Osteoblast (primary cell): ENCODE measurements at regions not wholly inside any gene's neighbourhood (a gene's known extent, or its start where the extent isn't known, plus 50 kb on each side); places are given as distances from the start of the nearest gene placed in this dataset.

Experiments used
- DNase-seq: peaks from one replicate; pipeline ENCODE4 v3.0.0; 2011; ENCODE audit warnings: low spot score, mixed read lengths; ENCODE audit not compliant: insufficient read length; ENCODE audit errors: missing footprints
- H2AFZ ChIP-seq: 2 replicates; pipeline ENCODE4 v1.6.0; 2011; ENCODE audit warnings: mild to moderate bottlenecking, low read length
- H3K27ac ChIP-seq: 2 replicates; pipeline ENCODE4 v1.5.1; 2011; ENCODE audit warnings: mild to moderate bottlenecking, low read depth, low read length, moderate library complexity
- H3K27me3 ChIP-seq: 2 replicates; pipeline ENCODE4 v1.6.0; 2012; ENCODE audit warnings: mild to moderate bottlenecking, control low read depth, inconsistent platforms, low read length, moderate library complexity; ENCODE audit not compliant: insufficient read depth
- H3K36me3 ChIP-seq: 2 replicates; pipeline ENCODE4 v1.5.1; 2011; ENCODE audit warnings: mild to moderate bottlenecking, low read length, control low read depth, moderate library complexity; ENCODE audit not compliant: insufficient read depth
- H3K4me1 ChIP-seq: 2 replicates; pipeline ENCODE4 v1.5.1; 2011; ENCODE audit warnings: mild to moderate bottlenecking, low read length, control low read depth, moderate library complexity; ENCODE audit not compliant: insufficient read depth
- H3K4me2 ChIP-seq: 2 replicates; pipeline ENCODE4 v1.6.0; 2011; ENCODE audit warnings: mild to moderate bottlenecking, low read length; ENCODE audit not compliant: insufficient read depth
- H3K4me3 ChIP-seq: fragments of 200-600 bp; sonication (generic); 3 replicates; pipeline ENCODE4 v1.5.1; 2012; ENCODE audit warnings: mild to moderate bottlenecking, low read length, inconsistent platforms; ENCODE audit not compliant: insufficient read depth
- H3K79me2 ChIP-seq: 2 replicates; pipeline ENCODE4 v1.6.0; 2012; ENCODE audit warnings: mild to moderate bottlenecking, low read length, control low read depth, inconsistent platforms; ENCODE audit not compliant: insufficient read depth
- H3K9me3 ChIP-seq: 2 replicates; pipeline ENCODE4 v1.5.1; 2011; ENCODE audit warnings: low read depth, low read length, control low read depth
- H4K20me1 ChIP-seq: 2 replicates; pipeline ENCODE4 v1.6.0; 2012; ENCODE audit warnings: mild to moderate bottlenecking, low read length, control low read depth; ENCODE audit not compliant: insufficient read depth
- CTCF ChIP-seq: IDR thresholded peaks from 2 replicates; pipeline ENCODE4 v1.5.1; 2011; ENCODE audit warnings: mild to moderate bottlenecking, low read depth, low read length, moderate library complexity; ENCODE audit errors: extremely low read depth

GRCh38 chr11:28675183-28675582 is 567.0 kb downstream of the METTL15 start:
- DNase-seq = no peak
- H3K79me2 ChIP-seq = no peaks in the 10 kb centered on the region
- peaks cover 3% of the 10 kb centered on the region for H3K4me1 ChIP-seq
- no peaks in the 10 kb centered on the region for H3K36me3 ChIP-seq
- no peak overlapping the region for H2AFZ ChIP-seq
- no peak overlapping the region for H3K4me3 ChIP-seq
- no peaks in the 10 kb centered on the region for H3K27me3 ChIP-seq
- H3K4me2 ChIP-seq = no peak overlapping the region
- H4K20me1 ChIP-seq = no peaks in the 10 kb centered on the region
- H3K9me3 ChIP-seq = no peaks in the 10 kb centered on the region
- no peak overlapping the region for H3K27ac ChIP-seq
- no peak for TF ChIP-seq CTCF

- no peaks in the 10 kb centered on the region for H3K36me3 ChIP-seq
- H3K27me3 ChIP-seq = no peaks in the 10 kb centered on the region
- peak; percentile 11 for DNase-seq
- H3K27ac ChIP-seq = no peak overlapping the region
- no peak overlapping the region for H3K4me2 ChIP-seq
- no peak overlapping the region for H2AFZ ChIP-seq
- no peaks in the 10 kb centered on the region for H4K20me1 ChIP-seq
- H3K79me2 ChIP-seq = no peaks in the 10 kb centered on the region
- H3K4me3 ChIP-seq = no peak overlapping the region
- H3K9me3 ChIP-seq = no peaks in the 10 kb centered on the region
- peak; percentile 44 for TF ChIP-seq CTCF
- H3K4me1 ChIP-seq = peaks cover 1% of the 10 kb centered on the region
Measured at GRCh38 chr11:28674433-28675103, 566.4 kb downstream of the METTL15 start.

GRCh38 chr11:28673691-28674432 is 565.7 kb downstream of the METTL15 start:
- no peaks in the 10 kb centered on the region for H3K36me3 ChIP-seq
- H3K9me3 ChIP-seq = no peaks in the 10 kb centered on the region
- H4K20me1 ChIP-seq = no peaks in the 10 kb centered on the region
- H3K4me3 ChIP-seq = no peak overlapping the region
- no peaks in the 10 kb centered on the region for H3K27me3 ChIP-seq
- H3K4me1 ChIP-seq = no peaks in the 10 kb centered on the region
- no peak for DNase-seq
- no peak overlapping the region for H2AFZ ChIP-seq
- H3K4me2 ChIP-seq = no peak overlapping the region
- no peaks in the 10 kb centered on the region for H3K79me2 ChIP-seq
- H3K27ac ChIP-seq = no peak overlapping the region
- no peak for TF ChIP-seq CTCF

- Histone ChIP-seq H3K4me3 (no peak overlapping the region), H3K4me2 (no peak overlapping the region), H3K79me2 (no peaks in the 10 kb centered on the region), H3K9me3 (no peaks in the 10 kb centered on the region), H3K27ac (no peak overlapping the region), H3K36me3 (no peaks in the 10 kb centered on the region), H3K27me3 (no peaks in the 10 kb centered on the region), H2AFZ (no peak overlapping the region), H4K20me1 (no peaks in the 10 kb centered on the region), H3K4me1 (no peaks in the 10 kb centered on the region)
- no peak for DNase-seq
- no peak for TF ChIP-seq CTCF
Measured at GRCh38 chr11:28671274-28671673, 563.1 kb downstream of the METTL15 start.
